Ovary (tissue), 3 donors: ENCODE measurements at regions not wholly inside any gene's neighbourhood (a gene's known extent, or its start where the extent isn't known, plus 50 kb on each side); places are given as distances from the start of the nearest gene placed in this dataset.

Source experiments
- CTCF ChIP-seq, 3 donors: fragments of 450-650 bp in 2 of 3; fragments of 200-600 bp in 1 of 3; IDR thresholded peaks; one replicate each; pipeline versions ENCODE4 v1.5.1 to v1.8.0; 2016 to 2022; ENCODE audit warnings: antibody characterized with exemption in 3 of 3, mild to moderate bottlenecking in 1 of 3
- POLR2A ChIP-seq: fragments of 450-650 bp; IDR thresholded peaks from one replicate; pipeline ENCODE4 v1.6.1; 2017; ENCODE audit warnings: antibody characterized with exemption, mild to moderate bottlenecking, moderate library complexity
- donor health status: DM: no; HTN: no; CAD: no.

- TF ChIP-seq CTCF (IDR thresholded peaks at IDR 0.05) (no peak), POLR2A (no peak)
These were observed 100.8 kb upstream of the TPRG1 start for GRCh38 chr3:189070965-189071364.
